H9 (cell line): ENCODE measurements at regions not wholly inside any gene's neighbourhood (a gene's known extent, or its start where the extent isn't known, plus 50 kb on each side); places are given as distances from the start of the nearest gene placed in this dataset.

Experiments used
- DNase-seq: peaks from one replicate; pipeline ENCODE4 v3.0.0-alpha.2; 2017
- H2AFZ ChIP-seq: one replicate; pipeline ENCODE4 v1.6.1; 2013; ENCODE audit warnings: mild to moderate bottlenecking, low read length, control low read depth, moderate library complexity
- H2AK5ac ChIP-seq: 2 replicates; pipeline ENCODE4 v1.6.1; 2013; ENCODE audit warnings: low read length, control low read depth, mixed read lengths; ENCODE audit not compliant: insufficient read length
- H2BK120ac ChIP-seq: one replicate; pipeline ENCODE4 v1.6.1; 2013; ENCODE audit warnings: low read depth, mild to moderate bottlenecking, low read length, control low read depth, inconsistent platforms; ENCODE audit not compliant: poor library complexity, severe bottlenecking
- H2BK12ac ChIP-seq: 2 replicates; pipeline ENCODE4 v1.6.1; 2013; ENCODE audit warnings: low read length, control low read depth, mixed read lengths, low read depth; ENCODE audit not compliant: insufficient read length
- H2BK15ac ChIP-seq: 2 replicates; pipeline ENCODE4 v1.6.1; 2013; ENCODE audit warnings: low read depth, low read length, control low read depth
- H2BK20ac ChIP-seq: one replicate; pipeline ENCODE4 v1.6.1; 2013; ENCODE audit warnings: low read depth, mild to moderate bottlenecking, low read length, control low read depth, inconsistent platforms; ENCODE audit not compliant: poor library complexity, severe bottlenecking
- H2BK5ac ChIP-seq: 2 replicates; pipeline ENCODE4 v1.6.1; 2013; ENCODE audit warnings: low read length, control low read depth, mixed read lengths; ENCODE audit not compliant: insufficient read length
- H3K14ac ChIP-seq: 2 replicates; pipeline ENCODE4 v1.6.1; 2013; ENCODE audit warnings: low read length, control low read depth; ENCODE audit not compliant: insufficient read depth
- H3K18ac ChIP-seq: 2 replicates; pipeline ENCODE4 v1.6.1; 2013; ENCODE audit warnings: low read depth, mild to moderate bottlenecking, mixed read lengths, low read length, control low read depth; ENCODE audit not compliant: insufficient read length
- H3K23ac ChIP-seq: 2 replicates; pipeline ENCODE4 v1.6.1; 2013; ENCODE audit warnings: low read length, control low read depth, mixed read lengths, low read depth; ENCODE audit not compliant: insufficient read length
- H3K23me2 ChIP-seq: 2 replicates; pipeline ENCODE4 v1.6.1; 2013; ENCODE audit warnings: low read depth, mild to moderate bottlenecking, mixed read lengths, low read length, control low read depth; ENCODE audit not compliant: insufficient read length, poor library complexity, severe bottlenecking
- H3K27ac ChIP-seq: 2 replicates; pipeline ENCODE4 v1.5.1; 2013; ENCODE audit warnings: low read length, control low read depth, mixed read lengths, low read depth; ENCODE audit not compliant: insufficient read length
- H3K27me3 ChIP-seq: 2 replicates; pipeline ENCODE4 v1.6.1; 2013; ENCODE audit warnings: low read length, control low read depth, inconsistent platforms; ENCODE audit not compliant: insufficient read depth
- H3K4ac ChIP-seq: 2 replicates; pipeline ENCODE4 v1.6.1; 2013; ENCODE audit warnings: low read depth, mild to moderate bottlenecking, control low read depth, inconsistent platforms, low read length, moderate library complexity
- H3K4me1 ChIP-seq: 2 replicates; pipeline ENCODE4 v1.6.1; 2013; ENCODE audit warnings: low read length, control low read depth, inconsistent platforms; ENCODE audit not compliant: insufficient read depth
- H3K4me2 ChIP-seq: 2 replicates; pipeline ENCODE4 v1.6.1; 2013; ENCODE audit warnings: low read length, control low read depth, mixed read lengths; ENCODE audit not compliant: insufficient read length, insufficient read depth
- H3K56ac ChIP-seq: 2 replicates; pipeline ENCODE4 v1.6.1; 2013; ENCODE audit warnings: low read depth, mild to moderate bottlenecking, mixed read lengths, low read length, control low read depth; ENCODE audit not compliant: insufficient read length
- H3K79me1 ChIP-seq: 2 replicates; pipeline ENCODE4 v1.6.1; 2013; ENCODE audit warnings: low read depth, mild to moderate bottlenecking, moderate library complexity, low read length, control low read depth, inconsistent platforms; ENCODE audit not compliant: insufficient read depth, poor library complexity, severe bottlenecking
- H3K79me2 ChIP-seq: 2 replicates; pipeline ENCODE4 v1.6.1; 2013; ENCODE audit warnings: low read length, control low read depth, inconsistent platforms; ENCODE audit not compliant: insufficient read depth
- H3K9ac ChIP-seq: 2 replicates; pipeline ENCODE4 v1.6.1; 2013; ENCODE audit warnings: low read length, control low read depth, mixed read lengths; ENCODE audit not compliant: insufficient read length; ENCODE audit errors: extremely low read depth
- H3K9me3 ChIP-seq: one replicate; pipeline ENCODE4 v1.6.1; 2013; ENCODE audit warnings: low read depth, low read length, inconsistent platforms; ENCODE audit not compliant: control insufficient read depth
- H3T11ph ChIP-seq: one replicate; pipeline ENCODE4 v1.6.1; 2013; ENCODE audit warnings: mild to moderate bottlenecking, low read length, control low read depth, inconsistent platforms
- H4K20me1 ChIP-seq: one replicate; pipeline ENCODE4 v1.6.1; 2013; ENCODE audit not compliant: control insufficient read depth, insufficient read length, insufficient read depth
- H4K5ac ChIP-seq: 2 replicates; pipeline ENCODE4 v1.6.1; 2013; ENCODE audit warnings: low read depth, mild to moderate bottlenecking, mixed read lengths, low read length, control low read depth; ENCODE audit not compliant: insufficient read length
- H4K8ac ChIP-seq: replicated peaks from 2 replicates; pipeline ENCODE4 v1.6.1; 2013; ENCODE audit warnings: low read length, control low read depth, mixed read lengths, low read depth; ENCODE audit not compliant: insufficient read length
- H4K91ac ChIP-seq: 2 replicates; pipeline ENCODE4 v1.6.1; 2013; ENCODE audit warnings: low read depth, mild to moderate bottlenecking, moderate library complexity, mixed read lengths, low read length, control low read depth; ENCODE audit not compliant: insufficient read length
- H3K27ac Mint-ChIP-seq, 3 experiments: 2 replicates in 2 of 3; 3 replicates in 1 of 3; pipeline ENCODE4 v1.8.0; 2020 to 2021; ENCODE audit warnings: mixed read lengths in 3 of 3, mild to moderate bottlenecking in 1 of 3, moderate library complexity in 1 of 3
- H3K27me3 Mint-ChIP-seq: 2 replicates; pipeline ENCODE4 v1.8.0; 2021; ENCODE audit warnings: low read depth, mild to moderate bottlenecking, moderate library complexity, mixed read lengths
- H3K36me3 Mint-ChIP-seq, 3 experiments: 2 replicates in 2 of 3; 3 replicates in 1 of 3; pipeline ENCODE4 v1.8.0; 2020 to 2021; ENCODE audit warnings: low read depth in 3 of 3, mixed read lengths in 3 of 3; ENCODE audit not compliant: insufficient read depth in 1 of 3
- H3K4me1 Mint-ChIP-seq, 2 experiments: 2 replicates each; pipeline ENCODE4 v1.8.0; 2020; ENCODE audit warnings: mixed read lengths in 2 of 2
- H3K4me3 Mint-ChIP-seq, 2 experiments: 2 replicates in 1 of 2; 3 replicates in 1 of 2; pipeline ENCODE4 v1.8.0; 2020 to 2021; ENCODE audit warnings: mild to moderate bottlenecking in 2 of 2, mixed read lengths in 2 of 2, moderate library complexity in 1 of 2
- H3K9me3 Mint-ChIP-seq, 2 experiments: 2 replicates in 1 of 2; 3 replicates in 1 of 2; pipeline ENCODE4 v1.8.0; 2020; ENCODE audit warnings: mild to moderate bottlenecking in 2 of 2, mixed read lengths in 2 of 2, moderate library complexity in 1 of 2
- CTCF ChIP-seq: fragments of 200-600 bp; sonication (generic); conservative IDR thresholded peaks from 3 replicates; pipeline ENCODE4 v1.8.0; 2021; ENCODE audit warnings: antibody characterized with exemption, mild to moderate bottlenecking
- WGBS: extraction: QIAGEN DNeasy Blood & Tissue Kit; methylation state at CpG from one replicate; pipeline ENCODE4 v1.1.7; 2013; ENCODE audit warnings: missing lambda C conversion rate, low lambda C conversion rate, mixed read lengths; ENCODE audit not compliant: insufficient read length; ENCODE audit errors: extremely low coverage; 5-methylcytosine and 5-hydroxymethylcytosine counted together

DNA sequence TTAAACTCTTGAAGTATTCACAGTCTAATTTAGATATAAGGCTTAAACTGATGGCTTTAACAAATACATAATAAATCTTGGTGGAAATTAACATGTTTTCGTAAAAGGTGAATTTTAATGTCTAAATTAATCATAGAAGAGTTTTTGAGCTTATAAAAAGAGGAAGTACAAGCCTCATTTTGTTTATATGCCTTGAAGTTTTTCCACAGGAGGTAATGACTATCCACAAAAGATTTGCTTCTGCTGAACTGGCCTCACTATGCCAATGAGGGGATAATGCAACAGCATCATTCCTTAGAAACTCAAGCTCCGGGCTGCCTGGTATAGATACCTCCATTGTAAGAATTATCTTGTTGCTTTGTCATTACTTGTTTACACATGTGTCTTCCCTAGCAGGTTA lies 175.6 kb downstream of the DUSP6 start:
- Histone ChIP-seq H2BK5ac (no peak overlapping the region), H3K27ac (no peak overlapping the region), H2BK12ac (no peak overlapping the region), H4K91ac (no peak overlapping the region), H4K5ac (no peak overlapping the region), H3K14ac (no peak overlapping the region), H2AFZ (no peak overlapping the region), H3K23me2 (no peaks in the 10 kb centered on the region), H3K4me2 (no peak overlapping the region), H4K8ac (no peak overlapping the region), H2BK120ac (no peak overlapping the region), H3K23ac (no peak overlapping the region), H2BK20ac (no peak overlapping the region), H3K9me3 (no peaks in the 10 kb centered on the region), H3K79me2 (no peaks in the 10 kb centered on the region), H3K56ac (no peak overlapping the region), H2AK5ac (no peak overlapping the region), H3K79me1 (no peaks in the 10 kb centered on the region), H3K18ac (no peak overlapping the region), H3K27me3 (no peaks in the 10 kb centered on the region), H2BK15ac (no peak overlapping the region), H3K9ac (no peak overlapping the region), H4K20me1 (no peaks in the 10 kb centered on the region), H3K4me1 (no peaks in the 10 kb centered on the region), H3T11ph (no peak overlapping the region), H3K4ac (no peak overlapping the region)
- Mint-ChIP-seq H3K36me3 (0 out of 7 replicates have a peak, but pooled peaks cover 0 to under 1% (median 0%) of the 10 kb centered on the region in 3 experiments), H3K27ac (no peak overlapping the region), H3K4me1 (peaks cover 4 to 6% of the 10 kb centered on the region in 2 experiments), H3K9me3 (peaks cover 0 to 5% of the 10 kb centered on the region in 2 experiments; a peak in 1 of 5 replicates), H3K4me3 (no peak overlapping the region), H3K27me3 (no peaks in the 10 kb centered on the region)
- DNase-seq, result no peak
- WGBS, result no CpG with 5 or more reads among the region's 2 CpGs
- no peak for TF ChIP-seq CTCF
